ENCODE measurements at regions not wholly inside any gene's neighbourhood (a gene's known extent, or its start where the extent isn't known, plus 50 kb on each side); places are given as distances from the start of the nearest gene placed in this dataset.

GRCh38 chr2:208929139-208929864 is 494.5 kb upstream of the MAP2 start:
- TF ChIP-seq CTCF (conservative IDR thresholded peaks at IDR 0.05; ENCODE audit: low read depth, low read length): no peak
- no peak for TF ChIP-seq EZH2 (IDR thresholded peaks at IDR 0.05; ENCODE audit: borderline replicate concordance, low read depth, low read length, poor library complexity, severe bottlenecking)

Data from A673 (cell line).